GM12878 (cell line): ENCODE measurements at regions not wholly inside any gene's neighbourhood (a gene's known extent, or its start where the extent isn't known, plus 50 kb on each side); places are given as distances from the start of the nearest gene placed in this dataset.

Experiments used
- ATAC-seq: fragments of 200-7000 bp; cut with Tn5 transposase; 3 replicates; pipeline ENCODE4 v1.9.1; 2020; ENCODE audit warnings: mild to moderate bottlenecking, moderate library complexity
- BruUV-seq: library from RNA; stranded (reverse); fragments of 400-500 nt; replicated peaks from 2 replicates; lab custom pipeline; 2021; lab: Mats Ljungman, UMichigan
- CTCF ChIA-PET: fragments of 300-600 bp; sonication (Branson Sonifier 250); formaldehyde crosslinking; extraction: SDS; loops from one replicate; lab custom pipeline; 2021; ENCODE audit warnings: inconsistent platforms; lab: Yijun Ruan, JAX
- POLR2A ChIA-PET: fragments of 350-600 bp; formaldehyde crosslinking; extraction: SDS; loops from one replicate; lab custom pipeline; 2021; ENCODE audit warnings: inconsistent platforms; lab: Charles Lee
- RAD21 ChIA-PET: fragments of 300-600 bp; sonication (Branson Sonifier 250); formaldehyde crosslinking; loops from one replicate; lab custom pipeline; 2023; ENCODE audit warnings: antibody characterized with exemption; ENCODE audit not compliant: unreplicated experiment; lab: Charles Lee
- SMC1A ChIA-PET: fragments of 300-600 bp; sonication (Branson Sonifier 250); formaldehyde crosslinking; loops from one replicate; lab custom pipeline; 2023; ENCODE audit not compliant: unreplicated experiment, uncharacterized antibody; lab: Charles Lee
- DNase-seq: peaks from one replicate; pipeline ENCODE4 v3.0.0-alpha.2; 2011; ENCODE audit warnings: low read depth, low spot score
- FAIRE-seq: peaks from 3 replicates; lab custom pipeline; 2011; peaks lifted over from hg19 to GRCh38; lab: Jason Lieb, UNC
- H2AFZ ChIP-seq: 2 replicates; pipeline ENCODE4 v1.6.0; 2011; ENCODE audit warnings: low read depth, low read length, control low read depth; ENCODE audit not compliant: control insufficient read depth
- H3K27ac ChIP-seq: 2 replicates; pipeline ENCODE4 v1.5.1; 2011; ENCODE audit warnings: control low read depth; ENCODE audit not compliant: control insufficient read depth, insufficient read depth
- H3K27me3 ChIP-seq, 2 experiments: replicated peaks in 1 of 2; 2 replicates each; pipeline versions ENCODE4 v1.6.0 to v1.6.1; 2011; ENCODE audit warnings: low read length in 1 of 2; ENCODE audit not compliant: control insufficient read depth in 2 of 2, insufficient read depth in 2 of 2
- H3K36me3 ChIP-seq, 2 experiments: 2 replicates each; pipeline ENCODE4 v1.5.1; 2011; ENCODE audit warnings: low read length in 1 of 2; ENCODE audit not compliant: control insufficient read depth in 2 of 2, insufficient read depth in 2 of 2
- H3K4me1 ChIP-seq: 2 replicates; pipeline ENCODE4 v1.6.1; 2011; ENCODE audit warnings: mild to moderate bottlenecking, low read length, moderate library complexity, mixed read lengths; ENCODE audit not compliant: control insufficient read depth, insufficient read depth
- H3K4me2 ChIP-seq: 2 replicates; pipeline ENCODE4 v1.6.0; 2011; ENCODE audit warnings: control low read depth; ENCODE audit not compliant: control insufficient read depth, insufficient read depth
- H3K4me3 ChIP-seq: fragments of 200-600 bp; sonication (generic); 2 replicates; pipeline ENCODE4 v1.5.1; 2016
- H3K79me2 ChIP-seq: 2 replicates; pipeline ENCODE4 v1.6.0; 2011; ENCODE audit warnings: low read length; ENCODE audit not compliant: control insufficient read depth, insufficient read depth
- H3K9ac ChIP-seq: 2 replicates; pipeline ENCODE4 v1.8.0; 2011; ENCODE audit warnings: low read length, control low read depth, mixed read lengths; ENCODE audit not compliant: control insufficient read depth, insufficient read depth
- H3K9me3 ChIP-seq: replicated peaks from 3 replicates; pipeline ENCODE4 v1.5.1; 2011; ENCODE audit warnings: mild to moderate bottlenecking, low read length; ENCODE audit not compliant: control insufficient read depth, insufficient read depth
- H4K20me1 ChIP-seq: 2 replicates; pipeline ENCODE4 v1.6.0; 2011; ENCODE audit not compliant: control insufficient read depth, insufficient read depth
- ATF7 ChIP-seq: fragments of 450-650 bp; IDR thresholded peaks from 2 replicates; pipeline ENCODE4 v1.6.1; 2016; ENCODE audit warnings: low read depth, mild to moderate bottlenecking
- WGBS: methylation state at CpG from one replicate; pipeline ENCODE4 v1.1.6; 2016; ENCODE audit warnings: low lambda C conversion rate; ENCODE audit not compliant: insufficient replicate concordance, insufficient coverage; ENCODE audit errors: missing lambda C conversion rate; 5-methylcytosine and 5-hydroxymethylcytosine counted together
- in situ Hi-C: fragments of 300-500 bp; cut with MboI; formaldehyde crosslinking; loops from 9 replicates; pipeline ENCODE4 v1.14.3; 2018; ENCODE audit warnings: mixed read lengths
- intact Hi-C: fragments of 100-400 bp; cut with micrococcal nuclease; formaldehyde crosslinking; loops from one replicate; pipeline ENCODE4 v1.14.2; 2022; ENCODE audit not compliant: unreplicated experiment
- TF ChIP-seq, protein P1 (sequence below), 3 experiments: IDR thresholded peaks in 2 of 3; conservative IDR thresholded peaks in 1 of 3; 2 replicates each; pipeline ENCODE4 v1.5.1; 2011; ENCODE audit warnings: low read depth in 3 of 3, low read length in 3 of 3, mild to moderate bottlenecking in 3 of 3, control low read depth in 2 of 3, moderate library complexity in 2 of 3, inconsistent platforms in 1 of 3, mixed read lengths in 1 of 3; ENCODE audit not compliant: control insufficient read depth in 2 of 3, insufficient read depth in 1 of 3; ENCODE audit errors: extremely low read depth in 1 of 3
- TF ChIP-seq, protein P2 (sequence below): fragments of 450-650 bp; formaldehyde crosslinking; IDR thresholded peaks from 2 replicates; pipeline ENCODE4 v1.4.0; 2020; ENCODE audit warnings: mild to moderate bottlenecking, moderate library complexity

DNA sequence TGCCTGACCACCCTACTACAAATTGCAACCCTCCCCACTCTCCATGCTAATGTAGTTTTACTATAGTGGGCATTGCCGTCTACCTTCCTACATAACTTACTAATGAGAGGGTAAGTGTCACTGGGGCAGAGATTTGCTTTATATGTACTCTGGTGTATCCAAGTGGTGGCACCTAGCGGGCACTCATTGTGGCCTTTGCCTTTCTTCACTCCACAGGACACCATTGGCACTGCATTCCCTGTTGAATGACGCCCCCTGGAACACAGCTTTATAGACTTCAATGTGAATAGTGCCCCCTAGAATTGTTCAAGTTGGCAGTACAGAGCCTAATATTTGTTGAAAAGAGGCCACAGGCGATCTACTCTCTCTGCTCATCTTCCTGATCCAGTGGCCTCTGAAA is 215.8 kb downstream of the MID1IP1 start:
- H3K4me1 ChIP-seq: no peaks in the 10 kb centered on the region
- 40% methylated on average over 4 of the region's 4 CpGs for WGBS
- H3K9ac ChIP-seq: no peak overlapping the region
- ChIA-PET POLR2A (no interaction called here), SMC1A (no interaction called here), CTCF (no interaction called here), RAD21 (no interaction called here)
- H3K4me2 ChIP-seq: no peak overlapping the region
- H3K27me3 ChIP-seq: no peaks in the 10 kb centered on the region; a peak in 1 of 4 replicates
- no peaks in the 10 kb centered on the region for H4K20me1 ChIP-seq
- no peak overlapping the region for H2AFZ ChIP-seq
- ATAC-seq: no peak
- no peaks in the 10 kb centered on the region for H3K36me3 ChIP-seq
- H3K4me3 ChIP-seq: no peak overlapping the region
- DNase-seq: no peak
- TF ChIP-seq ATF7: no peak
- TF ChIP-seq, protein P1, sequence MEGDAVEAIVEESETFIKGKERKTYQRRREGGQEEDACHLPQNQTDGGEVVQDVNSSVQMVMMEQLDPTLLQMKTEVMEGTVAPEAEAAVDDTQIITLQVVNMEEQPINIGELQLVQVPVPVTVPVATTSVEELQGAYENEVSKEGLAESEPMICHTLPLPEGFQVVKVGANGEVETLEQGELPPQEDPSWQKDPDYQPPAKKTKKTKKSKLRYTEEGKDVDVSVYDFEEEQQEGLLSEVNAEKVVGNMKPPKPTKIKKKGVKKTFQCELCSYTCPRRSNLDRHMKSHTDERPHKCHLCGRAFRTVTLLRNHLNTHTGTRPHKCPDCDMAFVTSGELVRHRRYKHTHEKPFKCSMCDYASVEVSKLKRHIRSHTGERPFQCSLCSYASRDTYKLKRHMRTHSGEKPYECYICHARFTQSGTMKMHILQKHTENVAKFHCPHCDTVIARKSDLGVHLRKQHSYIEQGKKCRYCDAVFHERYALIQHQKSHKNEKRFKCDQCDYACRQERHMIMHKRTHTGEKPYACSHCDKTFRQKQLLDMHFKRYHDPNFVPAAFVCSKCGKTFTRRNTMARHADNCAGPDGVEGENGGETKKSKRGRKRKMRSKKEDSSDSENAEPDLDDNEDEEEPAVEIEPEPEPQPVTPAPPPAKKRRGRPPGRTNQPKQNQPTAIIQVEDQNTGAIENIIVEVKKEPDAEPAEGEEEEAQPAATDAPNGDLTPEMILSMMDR (IDR thresholded peaks at IDR 0.05 in 2 of 3, conservative IDR thresholded peaks at IDR 0.05 in 1 of 3; ENCODE audit: control insufficient read depth in 2 of 3, extremely low read depth in 1 of 3, insufficient read depth in 1 of 3, low read depth in 3 of 3, low read length in 3 of 3): 0 out of 6 replicates have a peak, but pooled peaks of 1 of the 3 experiments have one; percentile 3
- TF ChIP-seq, protein P2, sequence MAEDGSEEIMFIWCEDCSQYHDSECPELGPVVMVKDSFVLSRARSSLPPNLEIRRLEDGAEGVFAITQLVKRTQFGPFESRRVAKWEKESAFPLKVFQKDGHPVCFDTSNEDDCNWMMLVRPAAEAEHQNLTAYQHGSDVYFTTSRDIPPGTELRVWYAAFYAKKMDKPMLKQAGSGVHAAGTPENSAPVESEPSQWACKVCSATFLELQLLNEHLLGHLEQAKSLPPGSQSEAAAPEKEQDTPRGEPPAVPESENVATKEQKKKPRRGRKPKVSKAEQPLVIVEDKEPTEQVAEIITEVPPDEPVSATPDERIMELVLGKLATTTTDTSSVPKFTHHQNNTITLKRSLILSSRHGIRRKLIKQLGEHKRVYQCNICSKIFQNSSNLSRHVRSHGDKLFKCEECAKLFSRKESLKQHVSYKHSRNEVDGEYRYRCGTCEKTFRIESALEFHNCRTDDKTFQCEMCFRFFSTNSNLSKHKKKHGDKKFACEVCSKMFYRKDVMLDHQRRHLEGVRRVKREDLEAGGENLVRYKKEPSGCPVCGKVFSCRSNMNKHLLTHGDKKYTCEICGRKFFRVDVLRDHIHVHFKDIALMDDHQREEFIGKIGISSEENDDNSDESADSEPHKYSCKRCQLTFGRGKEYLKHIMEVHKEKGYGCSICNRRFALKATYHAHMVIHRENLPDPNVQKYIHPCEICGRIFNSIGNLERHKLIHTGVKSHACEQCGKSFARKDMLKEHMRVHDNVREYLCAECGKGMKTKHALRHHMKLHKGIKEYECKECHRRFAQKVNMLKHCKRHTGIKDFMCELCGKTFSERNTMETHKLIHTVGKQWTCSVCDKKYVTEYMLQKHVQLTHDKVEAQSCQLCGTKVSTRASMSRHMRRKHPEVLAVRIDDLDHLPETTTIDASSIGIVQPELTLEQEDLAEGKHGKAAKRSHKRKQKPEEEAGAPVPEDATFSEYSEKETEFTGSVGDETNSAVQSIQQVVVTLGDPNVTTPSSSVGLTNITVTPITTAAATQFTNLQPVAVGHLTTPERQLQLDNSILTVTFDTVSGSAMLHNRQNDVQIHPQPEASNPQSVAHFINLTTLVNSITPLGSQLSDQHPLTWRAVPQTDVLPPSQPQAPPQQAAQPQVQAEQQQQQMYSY (CRISPR knock-in tag): no peak
- FAIRE-seq: no peak
- no TSS peak for BruUV-seq
- no peaks in the 10 kb centered on the region for H3K79me2 ChIP-seq
- H3K27ac ChIP-seq: no peak overlapping the region
- no peaks in the 10 kb centered on the region for H3K9me3 ChIP-seq
- in situ Hi-C loops (no loop called here), intact Hi-C loops (no loop called here)
